IMR-90 (cell line): ENCODE measurements at regions not wholly inside any gene's neighbourhood (a gene's known extent, or its start where the extent isn't known, plus 50 kb on each side); places are given as distances from the start of the nearest gene placed in this dataset.
"Not testable (repeated sequence)": the region's sequence is repeated elsewhere in the genome, so short reads cannot be mapped to it uniquely, and the experiment has no call there.

Source experiments
- ATAC-seq: fragments of 200-7000 bp; cut with Tn5 transposase; 2 replicates; pipeline ENCODE4 v1.9.1; 2020; ENCODE audit warnings: low read depth, mild to moderate bottlenecking, moderate library complexity
- BruUV-seq: library from RNA; stranded (reverse); fragments of 400-500 nt; replicated peaks from 2 replicates; lab custom pipeline; 2021; lab: Mats Ljungman, UMichigan
- CTCF ChIA-PET: fragments of 300-600 bp; formaldehyde crosslinking; extraction: SDS; loops from one replicate; lab custom pipeline; 2021; ENCODE audit warnings: antibody characterized with exemption; lab: Yijun Ruan, JAX
- POLR2A ChIA-PET: fragments of 300-600 bp; sonication (Branson Sonifier 250); formaldehyde crosslinking; loops from one replicate; lab custom pipeline; 2022; ENCODE audit warnings: antibody characterized with exemption; ENCODE audit not compliant: unreplicated experiment; lab: Charles Lee
- DNase-seq: peaks from one replicate; pipeline ENCODE4 v3.0.0; 2013
- H2AFZ ChIP-seq: replicated peaks from 2 replicates; pipeline ENCODE3; 2013; ENCODE audit warnings: low read length, mild to moderate bottlenecking; ENCODE audit not compliant: poor library complexity
- H2AK5ac ChIP-seq: 2 replicates; pipeline ENCODE4 v1.6.1; 2013; ENCODE audit warnings: low read depth, low read length, inconsistent platforms
- H2AK9ac ChIP-seq: replicated peaks from 2 replicates; pipeline ENCODE3; 2013; ENCODE audit warnings: mild to moderate bottlenecking, low read depth, low read length, moderate library complexity; ENCODE audit not compliant: poor library complexity
- H2BK120ac ChIP-seq: 2 replicates; pipeline ENCODE4 v1.6.1; 2013; ENCODE audit warnings: low read depth, low read length, inconsistent platforms
- H2BK15ac ChIP-seq: 3 replicates; pipeline ENCODE4 v1.6.1; 2013; ENCODE audit warnings: low read depth, low read length, inconsistent platforms
- H2BK20ac ChIP-seq: 2 replicates; pipeline ENCODE4 v1.6.1; 2013; ENCODE audit warnings: low read depth, mild to moderate bottlenecking, inconsistent platforms, low read length, moderate library complexity
- H2BK5ac ChIP-seq: 2 replicates; pipeline ENCODE4 v1.6.1; 2013; ENCODE audit warnings: mild to moderate bottlenecking, low read depth, low read length, inconsistent platforms; ENCODE audit not compliant: poor library complexity, severe bottlenecking
- H3K14ac ChIP-seq: replicated peaks from 2 replicates; pipeline ENCODE4 v1.6.1; 2013; ENCODE audit warnings: low read depth, low read length, inconsistent platforms
- H3K18ac ChIP-seq: 2 replicates; pipeline ENCODE4 v1.6.1; 2013; ENCODE audit warnings: low read depth, low read length, control low read depth
- H3K23ac ChIP-seq: 2 replicates; pipeline ENCODE4 v1.6.1; 2013; ENCODE audit warnings: low read depth, low read length, inconsistent platforms
- H3K27ac ChIP-seq: 2 replicates; pipeline ENCODE4 v1.5.1; 2013; ENCODE audit warnings: mild to moderate bottlenecking, control low read depth, low read length; ENCODE audit not compliant: insufficient read depth
- H3K27me3 ChIP-seq: 2 replicates; pipeline ENCODE4 v1.6.1; 2013; ENCODE audit warnings: low read length; ENCODE audit not compliant: control insufficient read depth, insufficient read depth
- H3K36me3 ChIP-seq: 2 replicates; pipeline ENCODE4 v1.6.1; 2013; ENCODE audit warnings: low read length, mixed read lengths; ENCODE audit not compliant: control insufficient read depth, insufficient read depth
- H3K4ac ChIP-seq: 2 replicates; pipeline ENCODE4 v1.6.1; 2013; ENCODE audit warnings: low read depth, low read length, inconsistent platforms
- H3K4me1 ChIP-seq: 2 replicates; pipeline ENCODE4 v1.6.1; 2013; ENCODE audit warnings: low read length, mixed read lengths; ENCODE audit not compliant: control insufficient read depth, insufficient read depth
- H3K4me2 ChIP-seq: 2 replicates; pipeline ENCODE4 v1.6.1; 2013; ENCODE audit warnings: low read depth, mild to moderate bottlenecking, control low read depth, low read length, moderate library complexity
- H3K4me3 ChIP-seq: 2 replicates; pipeline ENCODE4 v1.5.1; 2013; ENCODE audit warnings: low read depth, mild to moderate bottlenecking, control low read depth, low read length, moderate library complexity; ENCODE audit not compliant: insufficient read depth
- H3K56ac ChIP-seq: 2 replicates; pipeline ENCODE4 v1.6.1; 2013; ENCODE audit warnings: low read length, inconsistent platforms; ENCODE audit not compliant: insufficient read depth; ENCODE audit errors: extremely low read depth
- H3K79me1 ChIP-seq, 2 experiments: 2 replicates each; pipeline ENCODE4 v1.6.1; 2013; ENCODE audit warnings: low read length in 2 of 2, inconsistent platforms in 1 of 2, low read depth in 1 of 2
- H3K9ac ChIP-seq: 2 replicates; pipeline ENCODE4 v1.6.1; 2013; ENCODE audit warnings: low read depth, low read length, control low read depth
- H3K9me1 ChIP-seq: 2 replicates; pipeline ENCODE4 v1.6.1; 2013; ENCODE audit warnings: low read length, inconsistent platforms; ENCODE audit not compliant: insufficient read depth
- H3K9me3 ChIP-seq: 2 replicates; pipeline ENCODE4 v1.6.1; 2013; ENCODE audit warnings: low read length; ENCODE audit not compliant: control insufficient read depth, insufficient read depth
- H4K20me1 ChIP-seq: 2 replicates; pipeline ENCODE4 v1.6.1; 2013; ENCODE audit warnings: low read length, inconsistent platforms; ENCODE audit not compliant: insufficient read depth
- H4K5ac ChIP-seq: 2 replicates; pipeline ENCODE4 v1.6.1; 2013; ENCODE audit warnings: mild to moderate bottlenecking, low read depth, low read length, control low read depth
- H4K8ac ChIP-seq, 2 experiments: 2 replicates each; pipeline ENCODE4 v1.6.1; 2013; ENCODE audit warnings: low read depth in 2 of 2, low read length in 2 of 2, control low read depth in 1 of 2, inconsistent platforms in 1 of 2
- H4K91ac ChIP-seq: 2 replicates; pipeline ENCODE4 v1.6.1; 2013; ENCODE audit warnings: low read depth, low read length, inconsistent platforms; ENCODE audit not compliant: insufficient read depth
- WGBS, 2 experiments: methylation state at CpG; one replicate each; pipeline versions ENCODE4 v1.1.5 to v1.1.7; 2013; ENCODE audit warnings: missing lambda C conversion rate in 2 of 2; ENCODE audit not compliant: insufficient read length in 1 of 2; ENCODE audit errors: extremely low coverage in 2 of 2; 5-methylcytosine and 5-hydroxymethylcytosine counted together
- dilution Hi-C: fragments of 300-500 bp; cut with HindIII; formaldehyde crosslinking; loops from one replicate; pipeline ENCODE4 v1.14.3; 2018; ENCODE audit warnings: low sequenced_read_pairs; ENCODE audit not compliant: unreplicated experiment
- in situ Hi-C: fragments of 300-500 bp; cut with MboI; formaldehyde crosslinking; loops from 3 replicates; pipeline ENCODE4 v1.14.3; 2019; ENCODE audit warnings: low sequenced_read_pairs, inconsistent platforms, mixed read lengths
- intact Hi-C: fragments of 100-400 bp; cut with micrococcal nuclease; formaldehyde crosslinking; loops from 2 replicates; pipeline ENCODE4 v1.10.0; 2022

GRCh38 chrX:35611562-35611961 is 186.6 kb upstream of the MAGEB16 start:
- dilution Hi-C loops, H2BK20ac ChIP-seq, H4K20me1 ChIP-seq, H3K4me2 ChIP-seq, H3K4ac ChIP-seq, BruUV-seq, H3K9me1 ChIP-seq, ATAC-seq, H2AFZ ChIP-seq, H2BK5ac ChIP-seq, H4K8ac ChIP-seq, CTCF ChIA-PET, H2AK9ac ChIP-seq, H4K91ac ChIP-seq, H3K79me1 ChIP-seq, H3K27ac ChIP-seq, H3K23ac ChIP-seq, H3K56ac ChIP-seq, H4K5ac ChIP-seq, H3K18ac ChIP-seq, in situ Hi-C loops, H2AK5ac ChIP-seq, H3K36me3 ChIP-seq, H3K9me3 ChIP-seq, H2BK120ac ChIP-seq, DNase-seq, H2BK15ac ChIP-seq, H3K4me1 ChIP-seq, H3K4me3 ChIP-seq, H3K14ac ChIP-seq, H3K9ac ChIP-seq, intact Hi-C loops, H3K27me3 ChIP-seq, POLR2A ChIA-PET: not testable (repeated sequence)
- WGBS, 2 experiments = 0% methylated on average over 1 of the region's 6 CpGs; no CpG with 5 or more reads in 1 of the 2 experiments
